Renal cortical epithelial cell (primary cell): ENCODE measurements at regions not wholly inside any gene's neighbourhood (a gene's known extent, or its start where the extent isn't known, plus 50 kb on each side); places are given as distances from the start of the nearest gene placed in this dataset.
"Not testable (repeated sequence)": the region's sequence is repeated elsewhere in the genome, so short reads cannot be mapped to it uniquely, and the experiment has no call there.

ENCODE experiments used
- DNase-seq: peaks from one replicate; pipeline ENCODE4 v3.0.0-alpha.2; 2011; ENCODE audit warnings: low read depth

- no peak for DNase-seq
Measured at GRCh38 chr13:69649063-69649392, 458.6 kb upstream of the ATXN8OS start.

- no peak for DNase-seq
Measured at GRCh38 chr13:69648340-69649062, 459.1 kb upstream of the ATXN8OS start.

- DNase-seq, result no peak
Measured at GRCh38 chr13:69644447-69644846, 463.2 kb upstream of the ATXN8OS start.

GRCh38 chr13:69641773-69642172, 465.9 kb upstream of the ATXN8OS start:
- no peak for DNase-seq

GRCh38 chr13:69633044-69633443, 474.6 kb upstream of the ATXN8OS start:
- DNase-seq, result no peak

GRCh38 chr13:69623973-69624372, 483.7 kb upstream of the ATXN8OS start:
- DNase-seq, result no peak

GRCh38 chr13:69619651-69620050, 488.0 kb upstream of the ATXN8OS start:
- DNase-seq, result no peak

- no peak for DNase-seq
Measured at GRCh38 chr13:69618838-69619237, 488.8 kb upstream of the ATXN8OS start.

- no peak for DNase-seq
Measured at GRCh38 chr13:69618393-69618792, 489.2 kb upstream of the ATXN8OS start.

- no peak for DNase-seq
Measured at GRCh38 chr13:69617587-69617986, 490.0 kb upstream of the ATXN8OS start.

GRCh38 chr13:69616396-69616795, 491.2 kb upstream of the ATXN8OS start:
- no peak for DNase-seq

GRCh38 chr13:69615055-69615454, 492.6 kb upstream of the ATXN8OS start:
- DNase-seq, result not testable (repeated sequence)

GRCh38 chr13:69604698-69605097, 502.9 kb upstream of the ATXN8OS start:
- no peak for DNase-seq

- peak; percentile 12 for DNase-seq
Measured at GRCh38 chr13:69603144-69603853, 504.3 kb upstream of the ATXN8OS start.

- peak; percentile 79 for DNase-seq
Measured at GRCh38 chr13:69601661-69602060, 506.0 kb upstream of the ATXN8OS start.

GRCh38 chr13:69600811-69601210, 506.8 kb upstream of the ATXN8OS start:
- peak; percentile 48 for DNase-seq

GRCh38 chr13:69597088-69597487, 510.5 kb upstream of the ATXN8OS start:
- DNase-seq, result no peak

GRCh38 chr13:69595181-69595580, 512.4 kb upstream of the ATXN8OS start:
- DNase-seq, result peak; percentile 92

GRCh38 chr13:69591437-69591836, 516.2 kb upstream of the ATXN8OS start:
- DNase-seq, result no peak

- DNase-seq, result no peak
Measured at GRCh38 chr13:69589531-69590235, 517.9 kb upstream of the ATXN8OS start.

- DNase-seq, result peak; percentile 29
Measured at GRCh38 chr13:69585656-69586055, 522.0 kb upstream of the ATXN8OS start.

- DNase-seq, result peak; percentile 47
Measured at GRCh38 chr13:69580255-69580654, 527.4 kb upstream of the ATXN8OS start.

- peak; percentile 63 for DNase-seq
Measured at GRCh38 chr13:69579351-69579750, 528.3 kb upstream of the ATXN8OS start.
